ENCODE measurements at regions not wholly inside any gene's neighbourhood (a gene's known extent, or its start where the extent isn't known, plus 50 kb on each side); places are given as distances from the start of the nearest gene placed in this dataset.

- DNase-seq (ENCODE audit: low read depth), result no peak
- no peak overlapping the region for H3K4me3 ChIP-seq (ENCODE audit: low read depth, low read length)
- TF ChIP-seq, protein P1, sequence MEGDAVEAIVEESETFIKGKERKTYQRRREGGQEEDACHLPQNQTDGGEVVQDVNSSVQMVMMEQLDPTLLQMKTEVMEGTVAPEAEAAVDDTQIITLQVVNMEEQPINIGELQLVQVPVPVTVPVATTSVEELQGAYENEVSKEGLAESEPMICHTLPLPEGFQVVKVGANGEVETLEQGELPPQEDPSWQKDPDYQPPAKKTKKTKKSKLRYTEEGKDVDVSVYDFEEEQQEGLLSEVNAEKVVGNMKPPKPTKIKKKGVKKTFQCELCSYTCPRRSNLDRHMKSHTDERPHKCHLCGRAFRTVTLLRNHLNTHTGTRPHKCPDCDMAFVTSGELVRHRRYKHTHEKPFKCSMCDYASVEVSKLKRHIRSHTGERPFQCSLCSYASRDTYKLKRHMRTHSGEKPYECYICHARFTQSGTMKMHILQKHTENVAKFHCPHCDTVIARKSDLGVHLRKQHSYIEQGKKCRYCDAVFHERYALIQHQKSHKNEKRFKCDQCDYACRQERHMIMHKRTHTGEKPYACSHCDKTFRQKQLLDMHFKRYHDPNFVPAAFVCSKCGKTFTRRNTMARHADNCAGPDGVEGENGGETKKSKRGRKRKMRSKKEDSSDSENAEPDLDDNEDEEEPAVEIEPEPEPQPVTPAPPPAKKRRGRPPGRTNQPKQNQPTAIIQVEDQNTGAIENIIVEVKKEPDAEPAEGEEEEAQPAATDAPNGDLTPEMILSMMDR (IDR thresholded peaks at IDR 0.05; ENCODE audit: insufficient read depth, low read depth, low read length, missing control alignments), result no peak
Measured at GRCh38 chr3:13161021-13161759, 88.0 kb upstream of the IQSEC1 start.

DNA sequence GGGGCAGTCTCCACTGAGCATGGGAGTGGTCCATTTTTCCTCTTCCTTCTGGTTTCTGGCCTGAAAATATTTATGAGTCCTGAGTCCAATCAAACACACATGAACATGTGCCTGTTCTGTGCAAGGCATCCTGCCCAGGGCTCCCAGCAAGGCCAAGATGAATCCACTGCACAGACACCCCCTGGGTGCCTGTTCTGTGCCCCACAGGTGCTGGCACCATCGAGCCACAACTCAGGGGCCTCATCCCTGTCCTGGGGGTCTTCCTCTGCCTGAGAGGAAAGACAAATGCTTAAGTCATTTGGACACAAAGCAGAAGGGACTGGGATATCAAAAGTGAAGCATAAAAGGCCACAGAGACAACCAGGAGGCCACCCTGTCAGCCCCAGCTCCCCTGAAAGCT, 87.4 kb upstream of the IQSEC1 start:
- TF ChIP-seq, protein P1 (IDR thresholded peaks at IDR 0.05; ENCODE audit: insufficient read depth, low read depth, low read length, missing control alignments), result no peak
- no peak overlapping the region for H3K4me3 ChIP-seq (ENCODE audit: low read depth, low read length)
- no peak for DNase-seq (ENCODE audit: low read depth)

- DNase-seq (ENCODE audit: low read depth), result no peak
- no peak overlapping the region for H3K4me3 ChIP-seq (ENCODE audit: low read depth, low read length)
- TF ChIP-seq, protein P1 (IDR thresholded peaks at IDR 0.05; ENCODE audit: insufficient read depth, low read depth, low read length, missing control alignments), result no peak
Measured at GRCh38 chr3:13159890-13160289, 86.7 kb upstream of the IQSEC1 start.

GRCh38 chr3:13158871-13159270, 85.6 kb upstream of the IQSEC1 start:
- TF ChIP-seq, protein P1 (IDR thresholded peaks at IDR 0.05; ENCODE audit: insufficient read depth, low read depth, low read length, missing control alignments), result no peak
- no peak overlapping the region for H3K4me3 ChIP-seq (ENCODE audit: low read depth, low read length)
- no peak for DNase-seq (ENCODE audit: low read depth)

GRCh38 chr3:13158408-13158807, 85.2 kb upstream of the IQSEC1 start:
- no peak overlapping the region for H3K4me3 ChIP-seq (ENCODE audit: low read depth, low read length)
- no peak for DNase-seq (ENCODE audit: low read depth)
- TF ChIP-seq, protein P1 (IDR thresholded peaks at IDR 0.05; ENCODE audit: insufficient read depth, low read depth, low read length, missing control alignments), result no peak

DNA sequence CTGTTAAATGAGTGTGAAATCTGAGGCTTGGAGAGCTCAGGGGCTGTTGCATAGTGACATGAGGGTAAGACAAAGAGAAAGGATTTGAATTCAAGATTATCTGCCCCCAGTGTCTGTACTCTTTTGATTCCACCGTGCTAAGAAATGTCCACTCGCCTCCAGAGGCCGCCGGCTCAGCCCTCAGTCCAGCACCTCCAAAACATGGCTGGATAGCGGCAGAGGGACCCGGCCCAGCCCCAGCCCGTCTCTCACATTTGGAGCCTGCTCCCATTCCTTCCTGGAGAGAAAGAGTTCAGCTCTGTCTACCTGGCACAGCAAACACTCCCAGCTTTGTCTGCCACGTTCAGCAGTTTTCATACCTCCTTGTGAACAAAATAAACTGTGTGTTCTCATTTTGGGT, 84.8 kb upstream of the IQSEC1 start:
- no peak for DNase-seq (ENCODE audit: low read depth)
- TF ChIP-seq, protein P1 (IDR thresholded peaks at IDR 0.05; ENCODE audit: insufficient read depth, low read depth, low read length, missing control alignments), result no peak
- no peak overlapping the region for H3K4me3 ChIP-seq (ENCODE audit: low read depth, low read length)
